Hepatocyte (in vitro differentiated cells): ENCODE measurements at regions not wholly inside any gene's neighbourhood (a gene's known extent, or its start where the extent isn't known, plus 50 kb on each side); places are given as distances from the start of the nearest gene placed in this dataset.

ENCODE experiments used
- CTCF ChIP-seq: fragments of 200-600 bp; sonication (generic); IDR thresholded peaks from 2 replicates; pipeline ENCODE4 v1.5.1; 2016; ENCODE audit warnings: antibody characterized with exemption, mild to moderate bottlenecking; ENCODE audit not compliant: poor library complexity
- EZH2 ChIP-seq: fragments of 200-600 bp; sonication (generic); IDR thresholded peaks from 2 replicates; pipeline ENCODE4 v1.6.1; 2016; ENCODE audit warnings: antibody characterized with exemption, mild to moderate bottlenecking, borderline replicate concordance
- EZH2phosphoT487 ChIP-seq: fragments of 200-600 bp; sonication (generic); IDR thresholded peaks from one replicate; pipeline ENCODE4 v1.6.1; 2018; ENCODE audit warnings: antibody characterized with exemption, mild to moderate bottlenecking, low read depth, moderate library complexity; ENCODE audit not compliant: unreplicated experiment, severe bottlenecking

GRCh38 chr11:45400591-45400990, 114.5 kb upstream of the SYT13 start:
- no peak for TF ChIP-seq CTCF
- no peak for TF ChIP-seq EZH2
- TF ChIP-seq EZH2phosphoT487, result no peak
